ENCODE measurements at regions not wholly inside any gene's neighbourhood (a gene's known extent, or its start where the extent isn't known, plus 50 kb on each side); places are given as distances from the start of the nearest gene placed in this dataset.

DNA sequence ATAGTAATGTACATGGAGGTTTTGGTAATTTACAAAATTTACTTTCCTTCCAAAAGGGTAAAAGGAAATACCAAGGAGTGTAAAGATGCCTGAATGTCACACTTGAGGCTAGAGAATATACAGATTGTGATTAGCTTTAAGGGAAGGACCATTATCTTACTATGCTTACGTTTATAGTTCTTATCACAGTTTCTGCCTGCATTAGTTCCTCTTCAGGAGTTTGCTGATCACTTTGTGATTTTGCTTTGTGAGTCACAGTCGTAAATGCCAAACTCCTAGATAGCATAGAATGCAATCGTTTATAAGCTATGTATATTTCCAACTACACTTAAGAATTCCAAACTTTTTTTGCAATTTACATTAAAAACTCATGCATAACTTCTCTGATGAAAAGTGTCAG lies 1034.6 kb downstream of the DIPK2A start:
- TF ChIP-seq ZNF384 (IDR thresholded peaks at IDR 0.05) (no peak), BHLHE40 (IDR thresholded peaks at IDR 0.05; ENCODE audit: borderline replicate concordance) (no peak)
